HTR-8/SVneo (cell line): ENCODE measurements at regions not wholly inside any gene's neighbourhood (a gene's known extent, or its start where the extent isn't known, plus 50 kb on each side); places are given as distances from the start of the nearest gene placed in this dataset.
"Not testable (repeated sequence)": the region's sequence is repeated elsewhere in the genome, so short reads cannot be mapped to it uniquely, and the experiment has no call there.

Experiments used
- DNase-seq: peaks from one replicate; pipeline ENCODE4 v3.0.0; 2011; ENCODE audit warnings: low spot score, mixed read lengths; ENCODE audit not compliant: insufficient read length
- FAIRE-seq: peaks from 2 replicates; lab custom pipeline; 2011; peaks lifted over from hg19 to GRCh38; lab: Jason Lieb, UNC

GRCh38 chr4:75289914-75290582 is 224.2 kb downstream of the RCHY1 start:
- FAIRE-seq (no peak), DNase-seq (no peak)

GRCh38 chr4:75287738-75288517 is 226.3 kb downstream of the RCHY1 start:
- FAIRE-seq (no peak), DNase-seq (no peak)

DNA sequence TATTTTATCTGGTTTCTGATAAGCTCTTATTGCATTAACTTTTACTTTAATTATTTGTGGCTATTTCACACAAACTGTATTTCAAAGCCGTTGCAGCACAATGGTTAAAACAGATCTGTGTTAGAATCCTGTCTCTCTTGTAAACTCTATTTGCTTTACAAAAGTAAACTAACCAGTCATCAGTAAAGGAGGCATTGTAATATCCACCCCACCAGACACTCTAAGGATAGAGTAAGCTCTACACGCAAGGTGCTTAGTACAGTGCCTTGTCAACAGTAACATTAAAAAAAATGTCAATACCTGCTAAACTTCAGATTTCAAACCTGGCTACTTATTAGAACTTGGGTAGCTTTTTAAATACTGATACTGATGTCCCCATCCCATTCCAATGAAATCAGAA is 228.4 kb downstream of the RCHY1 start:
- FAIRE-seq, result no peak
- DNase-seq, result no peak

GRCh38 chr4:75284831-75285230 is 229.4 kb downstream of the RCHY1 start:
- FAIRE-seq, result no peak

GRCh38 chr4:75280461-75280860 is 233.7 kb downstream of the RCHY1 start:
- DNase-seq, FAIRE-seq: not testable (repeated sequence)

More at GRCh38 chr4:75284831-75285230, 229.4 kb downstream of the RCHY1 start:
- no peak for DNase-seq

DNA sequence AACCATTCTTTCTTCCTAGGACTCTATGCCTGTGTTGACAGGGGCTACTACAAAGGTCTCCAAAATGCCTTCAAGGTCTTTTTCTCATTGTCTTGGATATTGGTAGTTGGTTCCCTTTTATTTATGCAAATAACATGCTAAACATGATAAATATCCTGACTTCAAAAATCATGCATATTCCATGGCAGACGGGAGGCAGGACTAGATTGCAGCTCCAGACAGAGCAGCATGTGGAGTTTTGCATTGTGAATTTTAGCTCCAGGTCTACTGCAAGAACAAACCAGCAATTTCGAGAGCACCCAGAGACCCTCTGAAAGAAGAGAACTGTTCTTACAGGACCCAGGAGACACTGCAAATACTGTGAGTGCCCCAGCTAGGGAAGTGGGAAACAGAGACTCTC is 254.9 kb downstream of the RCHY1 start:
- DNase-seq, result no peak
- no peak for FAIRE-seq

DNA sequence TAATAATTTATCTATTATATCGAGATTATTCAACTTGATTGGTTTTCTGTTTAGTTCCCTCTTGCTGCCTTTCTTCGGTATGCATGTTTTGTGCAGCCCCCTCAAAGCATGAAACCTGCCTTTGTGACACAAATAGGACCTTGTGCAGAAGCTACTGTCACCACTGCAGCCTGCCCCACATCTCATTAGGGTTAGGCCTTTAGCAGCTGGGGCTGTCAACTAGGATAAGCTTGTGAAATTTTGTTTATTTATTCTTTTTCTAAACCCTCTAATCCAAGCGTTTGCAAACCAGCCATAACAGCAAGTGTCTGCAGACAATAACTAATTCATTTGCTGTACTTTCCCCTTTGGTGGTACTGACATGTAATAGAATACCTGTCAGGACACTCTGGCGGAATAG is 258.9 kb downstream of the RCHY1 start:
- FAIRE-seq (no peak), DNase-seq (no peak)

DNA sequence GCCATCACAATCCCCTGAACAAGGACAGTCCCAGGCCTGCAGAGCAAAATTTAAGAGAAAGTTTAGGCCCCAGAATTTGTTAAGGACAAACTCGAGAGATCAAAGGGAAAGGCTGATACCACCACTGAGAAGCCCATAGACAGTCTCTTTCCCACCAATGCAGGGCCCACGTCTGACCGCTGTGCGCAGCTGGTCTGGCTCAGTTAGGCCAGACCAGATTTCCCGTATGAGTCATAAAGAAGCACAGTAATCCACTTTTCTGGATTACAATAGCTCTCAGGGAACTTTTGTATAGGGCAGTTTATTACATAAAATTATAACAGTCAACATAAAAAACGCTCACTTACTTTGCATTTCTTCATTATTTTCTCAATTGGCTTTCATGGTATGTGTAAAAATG is 259.5 kb downstream of the RCHY1 start:
- no peak for DNase-seq

DNA sequence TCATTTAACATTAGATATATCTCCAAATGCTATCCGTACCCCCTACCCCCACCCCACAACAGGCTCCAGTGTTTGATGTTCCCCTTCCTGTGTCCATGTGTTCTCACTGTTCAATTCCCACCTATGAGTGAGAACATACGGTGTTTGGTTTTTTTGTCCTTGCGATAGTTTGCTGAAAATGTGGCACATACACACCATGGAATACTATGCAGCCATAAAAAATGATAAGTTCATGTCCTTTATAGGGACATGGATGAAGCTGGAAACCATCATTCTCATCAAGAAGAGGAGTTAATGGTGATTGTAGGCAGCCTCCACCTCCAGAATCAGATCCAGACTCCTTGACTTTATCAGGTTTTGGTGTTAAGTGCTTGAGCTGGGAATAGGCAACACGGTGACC is 261.1 kb downstream of the RCHY1 start:
- not testable (repeated sequence) for FAIRE-seq, DNase-seq

More for the DNA sequence above, 259.5 kb downstream of the RCHY1 start:
- no peak for FAIRE-seq

GRCh38 chr4:75251547-75251946 is 262.7 kb downstream of the RCHY1 start:
- DNase-seq, result no peak
- no peak for FAIRE-seq

GRCh38 chr4:75249739-75250138 is 264.5 kb downstream of the RCHY1 start:
- FAIRE-seq, result no peak
- no peak for DNase-seq

DNA sequence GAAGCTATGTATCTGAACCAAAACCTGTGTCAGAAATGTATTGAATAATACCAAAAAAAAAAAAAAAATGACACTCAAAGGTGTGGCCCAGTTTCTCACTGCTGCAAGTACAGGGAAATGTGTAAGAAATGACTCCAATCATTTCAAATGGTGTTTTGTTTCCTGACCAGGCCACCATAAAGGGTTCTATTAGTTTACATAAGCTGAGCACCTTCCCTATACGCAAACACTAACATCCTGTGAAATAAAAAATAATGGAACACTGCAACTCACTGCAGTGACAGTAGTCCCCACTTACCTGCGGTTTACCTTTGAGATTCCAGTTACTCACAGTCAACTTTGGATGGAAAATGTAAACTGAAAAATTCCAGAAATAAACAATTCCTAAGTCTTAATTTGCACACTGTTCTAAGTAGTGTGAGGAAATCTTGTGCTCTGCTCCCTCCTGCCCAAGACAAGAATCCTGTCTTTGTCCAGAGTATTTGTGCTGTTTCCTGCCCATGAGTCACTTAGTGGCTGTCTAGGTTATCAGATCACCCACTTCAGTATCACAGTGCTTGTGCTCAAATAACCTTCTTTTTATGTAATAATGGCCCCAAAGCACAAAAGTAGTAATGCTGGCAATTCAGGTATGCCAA is 265.3 kb downstream of the RCHY1 start:
- no peak for DNase-seq
- FAIRE-seq, result no peak

- no peak for DNase-seq
Observed at GRCh38 chr4:75244325-75244724, 269.9 kb downstream of the RCHY1 start.

GRCh38 chr4:75243570-75243969 is 270.6 kb downstream of the RCHY1 start:
- DNase-seq, result no peak

More at GRCh38 chr4:75244325-75244724, 269.9 kb downstream of the RCHY1 start:
- no peak for FAIRE-seq

GRCh38 chr4:75235359-75235951 is 278.7 kb downstream of the RCHY1 start:
- DNase-seq (no peak), FAIRE-seq (no peak)

More at GRCh38 chr4:75243570-75243969, 270.6 kb downstream of the RCHY1 start:
- FAIRE-seq, result no peak

DNA sequence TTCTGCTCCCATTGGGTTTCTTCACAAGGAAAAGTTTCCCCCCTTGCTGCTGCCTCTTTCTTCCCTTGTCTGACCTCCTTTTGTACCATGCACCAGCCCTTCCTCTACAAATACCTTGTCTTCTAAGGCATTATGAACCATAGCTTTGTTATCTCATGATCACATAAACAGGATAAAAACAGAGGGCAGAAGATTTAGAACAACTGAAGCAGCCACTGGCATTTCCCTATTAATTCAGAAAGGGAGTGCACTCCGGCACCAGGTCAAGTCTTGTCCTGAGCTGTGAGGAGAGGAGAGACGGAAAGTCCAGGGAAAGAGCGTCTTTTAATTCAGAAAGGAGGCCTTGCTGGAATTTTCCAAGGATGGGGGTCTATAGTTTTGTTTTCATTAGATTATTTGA is 281.7 kb downstream of the RCHY1 start:
- DNase-seq (no peak), FAIRE-seq (no peak)

- DNase-seq (no peak), FAIRE-seq (no peak)
Observed at GRCh38 chr4:75229806-75230570, 284.2 kb downstream of the RCHY1 start.

DNA sequence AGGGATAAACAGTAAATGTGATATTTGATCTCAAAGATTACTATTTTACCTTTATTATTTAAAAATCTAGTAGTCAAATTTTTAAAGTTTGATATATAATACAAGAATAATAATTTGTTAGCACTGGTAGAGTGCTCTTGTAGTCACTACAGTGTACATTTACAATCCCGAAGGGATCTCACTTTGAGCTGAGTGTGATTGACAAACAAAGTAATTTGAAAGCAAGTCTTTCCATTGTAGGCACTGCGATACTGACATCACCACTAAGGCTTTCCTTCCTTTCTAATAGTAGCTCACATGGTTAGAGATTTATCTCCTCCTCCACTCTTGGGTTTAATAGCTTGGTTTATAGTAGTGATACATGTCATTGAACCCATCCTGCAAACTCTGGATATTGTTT is 280.6 kb downstream of the PARM1 start:
- FAIRE-seq (no peak), DNase-seq (no peak)

DNA sequence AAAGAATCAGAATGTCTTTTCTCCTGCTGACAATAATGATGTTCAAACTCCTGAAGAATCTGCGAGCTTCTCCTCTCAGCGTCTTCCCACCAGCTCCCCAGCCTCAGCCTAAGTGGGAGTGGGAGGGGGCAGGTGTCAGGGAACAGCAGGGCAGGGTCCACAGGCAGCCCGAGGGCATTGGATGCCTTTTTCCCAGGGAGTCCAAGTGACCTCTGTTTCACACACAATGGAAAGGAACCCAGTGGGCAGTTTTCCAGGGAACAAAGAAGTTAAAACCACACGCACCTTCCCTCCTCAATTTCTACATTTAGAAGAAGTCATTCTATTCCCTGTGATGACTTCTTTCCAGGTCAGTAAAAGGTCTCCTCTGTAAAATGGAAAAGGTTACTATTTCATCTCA is 278.5 kb downstream of the PARM1 start:
- DNase-seq (no peak), FAIRE-seq (no peak)

DNA sequence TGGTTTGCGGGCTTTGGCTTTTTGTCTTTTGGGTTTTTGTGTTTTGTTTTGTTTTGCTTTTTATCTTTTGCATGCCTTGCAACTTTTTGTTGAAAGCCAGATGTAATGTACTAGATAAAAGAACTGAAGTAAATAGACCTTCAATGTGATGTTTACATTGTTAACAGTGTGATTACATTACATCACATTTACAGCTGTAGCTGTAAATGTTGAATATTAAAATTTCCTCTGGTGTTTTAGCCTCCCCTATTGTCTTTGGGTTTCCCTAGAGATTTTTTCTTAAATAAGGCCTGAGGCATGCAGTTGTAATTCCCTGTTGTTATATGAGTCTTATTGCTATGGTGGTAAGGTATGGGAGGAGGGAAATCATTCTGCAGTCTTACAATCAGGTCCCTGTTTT is 275.0 kb downstream of the PARM1 start:
- FAIRE-seq (no peak), DNase-seq (no peak)
